Upper lobe of left lung (tissue), 6 donors: ENCODE measurements at regions not wholly inside any gene's neighbourhood (a gene's known extent, or its start where the extent isn't known, plus 50 kb on each side); places are given as distances from the start of the nearest gene placed in this dataset.

Experiments used
- ATAC-seq, 2 donors: fragments of 200-7000 bp; cut with Tn5 transposase; one replicate each; pipeline ENCODE4 v1.9.1; 2022; ENCODE audit warnings: mild to moderate bottlenecking in 2 of 2, moderate library complexity in 2 of 2; ENCODE audit not compliant: low FRiP score in 2 of 2
- DNase-seq, 2 donors: peaks; one replicate each; pipeline ENCODE4 v3.0.0-alpha.2; 2019 to 2020
- H3K27ac ChIP-seq, 4 donors: fragments of 200-600 bp; sonication (generic); one replicate each; pipeline ENCODE4 v1.5.1; 2016 to 2019
- H3K27me3 ChIP-seq, 4 donors: fragments of 200-600 bp; sonication (generic); one replicate each; pipeline ENCODE4 v1.5.1; 2017 to 2019
- H3K36me3 ChIP-seq, 4 donors: fragments of 200-600 bp; sonication (generic); one replicate each; pipeline ENCODE4 v1.5.1; 2016 to 2019
- H3K4me1 ChIP-seq, 4 donors: fragments of 200-600 bp; sonication (generic); one replicate each; pipeline ENCODE4 v1.5.1; 2018 to 2019
- H3K4me3 ChIP-seq, 4 donors: fragments of 200-600 bp; sonication (generic); one replicate each; pipeline ENCODE4 v1.5.1; 2017 to 2019; ENCODE audit warnings: mild to moderate bottlenecking in 2 of 4, moderate library complexity in 1 of 4
- H3K9me3 ChIP-seq, 4 donors: fragments of 200-600 bp; sonication (generic); one replicate each; pipeline ENCODE4 v1.5.1; 2018 to 2019
- EP300 ChIP-seq, 4 donors: sonication (generic); formaldehyde crosslinking; IDR thresholded peaks; one replicate each; pipeline ENCODE4 v1.5.1; 2017; ENCODE audit warnings: antibody characterized with exemption in 4 of 4, control low read depth in 2 of 4
- POLR2A ChIP-seq, 4 donors: fragments of 450-650 bp; IDR thresholded peaks; one replicate each; pipeline ENCODE4 v1.5.1; 2016 to 2017; ENCODE audit warnings: antibody characterized with exemption in 4 of 4, mild to moderate bottlenecking in 2 of 4
- POLR2AphosphoS5 ChIP-seq, 2 donors: sonication (generic); formaldehyde crosslinking; IDR thresholded peaks; one replicate each; pipeline ENCODE4 v1.5.1; 2017; ENCODE audit warnings: antibody characterized with exemption in 2 of 2
- WGBS, 2 donors: methylation state at CpG; one replicate each; pipeline ENCODE4 v1.1.5; 2017 to 2018; 5-methylcytosine and 5-hydroxymethylcytosine counted together
- TF ChIP-seq, protein P1 (sequence below), 6 experiments: fragments of 450-650 bp in 4 of 6; fragments of 200-600 bp in 2 of 6; sonication (generic) in 2 of 6; IDR thresholded peaks; one replicate each; pipeline ENCODE4 v1.5.1; 2016 to 2019; ENCODE audit warnings: antibody characterized with exemption in 6 of 6
- donor health status: DM: no; HTN: no; CAD: no; lungs with moderate emphysema.
- donor health status: DM: no; HTN: yes; CAD: no; lungs with severe emphysema.

DNA sequence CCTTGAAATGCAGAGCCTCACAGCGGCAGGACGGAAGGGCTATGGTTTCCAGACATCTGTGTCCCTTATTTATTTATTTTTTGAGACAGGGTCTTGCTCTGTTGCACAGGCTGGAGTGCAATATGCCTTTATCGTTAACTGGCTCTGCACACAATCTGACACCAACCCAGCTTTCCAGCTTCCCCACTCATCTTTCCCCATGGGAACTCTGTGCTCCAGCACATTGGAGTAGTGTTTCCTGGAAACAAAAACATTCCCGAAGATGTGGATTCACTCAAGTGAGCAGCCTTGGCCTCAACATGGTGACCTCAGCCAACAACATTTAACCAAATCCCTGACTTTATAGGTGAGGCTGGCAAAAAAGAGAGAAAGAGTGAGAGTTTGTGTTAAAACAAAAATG lies 307.1 kb downstream of the TMEM114 start:
- ATAC-seq (no peak), DNase-seq (no peak)
- Histone ChIP-seq H3K4me3 (no peak overlapping the region), H3K4me1 (no peaks in the 10 kb centered on the region), H3K36me3 (no peaks in the 10 kb centered on the region), H3K27me3 (no peaks in the 10 kb centered on the region), H3K27ac (no peak overlapping the region), H3K9me3 (no peaks in the 10 kb centered on the region)
- TF ChIP-seq POLR2AphosphoS5 (IDR thresholded peaks at IDR 0.05) (no peak), POLR2A (IDR thresholded peaks at IDR 0.05) (no peak), EP300 (IDR thresholded peaks at IDR 0.05) (no peak)
- TF ChIP-seq, protein P1, sequence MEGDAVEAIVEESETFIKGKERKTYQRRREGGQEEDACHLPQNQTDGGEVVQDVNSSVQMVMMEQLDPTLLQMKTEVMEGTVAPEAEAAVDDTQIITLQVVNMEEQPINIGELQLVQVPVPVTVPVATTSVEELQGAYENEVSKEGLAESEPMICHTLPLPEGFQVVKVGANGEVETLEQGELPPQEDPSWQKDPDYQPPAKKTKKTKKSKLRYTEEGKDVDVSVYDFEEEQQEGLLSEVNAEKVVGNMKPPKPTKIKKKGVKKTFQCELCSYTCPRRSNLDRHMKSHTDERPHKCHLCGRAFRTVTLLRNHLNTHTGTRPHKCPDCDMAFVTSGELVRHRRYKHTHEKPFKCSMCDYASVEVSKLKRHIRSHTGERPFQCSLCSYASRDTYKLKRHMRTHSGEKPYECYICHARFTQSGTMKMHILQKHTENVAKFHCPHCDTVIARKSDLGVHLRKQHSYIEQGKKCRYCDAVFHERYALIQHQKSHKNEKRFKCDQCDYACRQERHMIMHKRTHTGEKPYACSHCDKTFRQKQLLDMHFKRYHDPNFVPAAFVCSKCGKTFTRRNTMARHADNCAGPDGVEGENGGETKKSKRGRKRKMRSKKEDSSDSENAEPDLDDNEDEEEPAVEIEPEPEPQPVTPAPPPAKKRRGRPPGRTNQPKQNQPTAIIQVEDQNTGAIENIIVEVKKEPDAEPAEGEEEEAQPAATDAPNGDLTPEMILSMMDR (IDR thresholded peaks at IDR 0.05): no peak
- WGBS, 2 donors: 62 to 75% methylated on average over 4 of the region's 4 CpGs

DNA sequence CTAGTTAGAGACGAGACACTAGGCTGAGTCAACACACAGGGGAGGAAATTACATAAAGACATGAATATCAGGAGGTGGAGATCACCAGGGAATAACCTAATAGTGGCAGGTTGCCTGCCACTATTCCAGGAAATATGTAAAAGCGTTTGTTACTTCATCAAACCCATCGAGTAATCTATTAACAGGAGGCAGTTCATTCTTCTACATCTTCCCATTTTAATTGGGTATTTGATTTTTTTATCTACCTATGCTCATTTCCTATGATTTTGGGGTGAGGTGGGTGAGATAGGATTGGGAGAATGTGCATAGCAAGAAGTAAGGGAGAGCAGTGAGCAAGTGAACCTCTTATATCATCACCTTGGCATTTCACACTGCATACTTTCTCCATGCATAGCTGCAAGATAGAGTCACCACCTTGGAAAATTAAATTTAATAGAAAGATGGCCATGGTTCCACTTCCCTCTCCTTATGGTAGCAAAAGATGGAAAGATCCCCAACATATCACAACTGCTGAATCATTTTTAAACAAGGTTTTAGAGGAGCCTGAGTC lies 312.2 kb downstream of the TMEM114 start:
- Histone ChIP-seq H3K4me3 (no peak overlapping the region), H3K36me3 (no peaks in the 10 kb centered on the region), H3K4me1 (no peaks in the 10 kb centered on the region), H3K9me3 (no peaks in the 10 kb centered on the region), H3K27ac (no peak overlapping the region), H3K27me3 (no peaks in the 10 kb centered on the region)
- DNase-seq (no peak), ATAC-seq (no peak)
- TF ChIP-seq POLR2A (IDR thresholded peaks at IDR 0.05): no peak
- no peak for TF ChIP-seq POLR2AphosphoS5 (IDR thresholded peaks at IDR 0.05)
- TF ChIP-seq, protein P1 (IDR thresholded peaks at IDR 0.05): no peak
- TF ChIP-seq EP300 (IDR thresholded peaks at IDR 0.05): no peak
- 63% methylated on average over 3 of the region's 3 CpGs for WGBS, 2 donors

DNA sequence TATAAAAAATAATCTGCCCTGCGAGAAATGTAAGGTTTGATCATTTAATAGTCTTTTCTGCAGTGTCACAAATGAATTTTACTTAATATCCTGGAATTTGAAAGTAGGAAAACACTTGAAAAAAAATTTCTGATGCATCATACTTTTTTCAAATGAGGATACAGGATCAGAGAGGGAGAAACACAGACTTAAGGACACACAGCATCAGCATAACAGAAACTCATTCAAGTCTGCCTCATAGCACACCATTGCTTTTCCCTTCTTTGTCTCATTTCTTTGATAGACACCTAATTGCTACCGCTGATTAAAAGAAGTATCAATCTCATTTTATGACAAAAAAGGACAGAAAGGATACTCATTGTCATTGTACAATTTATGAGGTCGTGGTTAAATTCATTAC lies 319.0 kb downstream of the TMEM114 start:
- no peaks in the 10 kb centered on the region for H3K27me3 ChIP-seq
- DNase-seq: no peak
- TF ChIP-seq EP300 (IDR thresholded peaks at IDR 0.05) (no peak), POLR2A (IDR thresholded peaks at IDR 0.05) (no peak), POLR2AphosphoS5 (IDR thresholded peaks at IDR 0.05) (no peak)
- TF ChIP-seq, protein P1 (IDR thresholded peaks at IDR 0.05): no peak
- H3K4me1 ChIP-seq: no peaks in the 10 kb centered on the region
- no peaks in the 10 kb centered on the region for H3K36me3 ChIP-seq
- peaks cover 0 to 2% (median 0%) of the 10 kb centered on the region in 4 donors for H3K9me3 ChIP-seq
- no peak overlapping the region for H3K4me3 ChIP-seq
- WGBS, 2 donors: 75 to 79% methylated on average over 3 of the region's 3 CpGs
- no peak overlapping the region for H3K27ac ChIP-seq
- no peak for ATAC-seq

DNA sequence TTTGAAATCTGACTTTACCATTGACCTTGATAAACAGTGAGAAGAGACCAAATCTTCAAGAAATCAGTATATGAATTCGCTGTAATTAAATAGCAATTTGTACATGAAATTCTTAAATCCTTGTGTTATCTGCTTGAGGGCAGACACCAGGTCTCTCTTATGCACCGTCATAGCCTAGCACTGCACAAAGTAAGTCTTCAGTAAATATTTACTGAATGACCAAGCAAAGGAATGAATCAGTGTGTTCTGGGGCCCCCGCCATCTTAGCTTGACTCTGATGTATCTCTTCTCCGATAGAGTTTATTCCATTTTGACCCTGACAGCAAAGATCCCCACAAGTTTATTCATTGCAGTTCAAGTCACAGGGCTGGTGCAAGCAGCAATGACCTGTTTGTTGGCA lies 328.0 kb downstream of the TMEM114 start:
- no peak for DNase-seq
- TF ChIP-seq POLR2AphosphoS5 (IDR thresholded peaks at IDR 0.05): no peak
- TF ChIP-seq, protein P1 (IDR thresholded peaks at IDR 0.05): no peak
- no peak for TF ChIP-seq POLR2A (IDR thresholded peaks at IDR 0.05)
- TF ChIP-seq EP300 (IDR thresholded peaks at IDR 0.05): no peak
- Histone ChIP-seq H3K4me3 (no peak overlapping the region), H3K27me3 (no peaks in the 10 kb centered on the region), H3K27ac (no peak overlapping the region), H3K9me3 (no peaks in the 10 kb centered on the region), H3K36me3 (no peaks in the 10 kb centered on the region), H3K4me1 (no peaks in the 10 kb centered on the region)
- no peak for ATAC-seq
- WGBS, 2 donors: 79% methylated on average over 4 of the region's 4 CpGs

DNA sequence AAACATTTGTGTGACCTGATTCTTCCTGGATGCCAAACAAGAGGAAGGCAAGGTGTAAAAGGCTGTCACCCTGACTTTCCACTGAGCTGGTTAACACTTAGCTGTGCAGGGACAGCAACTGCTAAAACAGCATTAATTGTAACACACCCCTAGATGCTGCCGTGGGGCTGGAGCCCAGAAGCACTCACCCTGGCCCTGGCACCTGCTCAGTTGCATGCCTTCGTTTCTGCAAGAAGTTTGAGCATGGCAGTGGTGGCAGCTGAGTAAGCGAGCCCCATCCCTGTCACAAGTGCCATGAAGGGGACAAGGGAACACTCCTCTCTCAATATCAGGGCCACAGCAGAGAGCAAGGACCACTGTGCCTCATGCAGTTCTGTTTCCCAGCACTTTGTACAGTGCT lies 330.2 kb downstream of the TMEM114 start:
- Histone ChIP-seq H3K36me3 (no peaks in the 10 kb centered on the region), H3K9me3 (no peaks in the 10 kb centered on the region), H3K27me3 (no peaks in the 10 kb centered on the region), H3K4me1 (no peaks in the 10 kb centered on the region), H3K4me3 (no peak overlapping the region), H3K27ac (no peak overlapping the region)
- no peak for DNase-seq
- TF ChIP-seq, protein P1 (IDR thresholded peaks at IDR 0.05): no peak
- TF ChIP-seq EP300 (IDR thresholded peaks at IDR 0.05): no peak
- 17 to 63% methylated on average over 1 to 3 of the region's 3 CpGs for WGBS, 2 donors
- ATAC-seq: no peak
